Hippocampal formation (tissue), 2 donors: ENCODE measurements at regions not wholly inside any gene's neighbourhood (a gene's known extent, or its start where the extent isn't known, plus 50 kb on each side); places are given as distances from the start of the nearest gene placed in this dataset.

ENCODE experiments used
- DNase-seq, 2 donors: peaks; one replicate each; lab custom pipeline; 2025; lab: John Stamatoyannopoulos, UW

DNA sequence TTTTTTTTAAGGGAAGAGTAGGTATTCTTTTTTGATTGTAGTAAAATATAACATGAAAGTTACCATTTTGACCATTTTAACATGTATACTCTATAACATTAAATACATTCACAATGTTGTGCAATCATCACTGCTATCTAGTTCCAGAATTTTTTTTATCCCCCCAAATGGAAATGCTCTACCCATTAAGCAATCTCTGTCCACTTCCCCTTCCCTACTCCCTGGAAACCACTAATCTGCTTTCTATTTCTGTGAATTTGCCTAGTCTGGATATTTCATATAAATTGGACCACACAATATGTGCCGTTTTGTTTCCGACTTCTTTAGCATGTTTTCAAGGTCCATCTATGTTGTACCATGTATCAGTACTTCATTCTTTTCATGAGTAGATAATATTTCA is 429.5 kb downstream of the TLE1 start:
- DNase-seq = no peak

DNA sequence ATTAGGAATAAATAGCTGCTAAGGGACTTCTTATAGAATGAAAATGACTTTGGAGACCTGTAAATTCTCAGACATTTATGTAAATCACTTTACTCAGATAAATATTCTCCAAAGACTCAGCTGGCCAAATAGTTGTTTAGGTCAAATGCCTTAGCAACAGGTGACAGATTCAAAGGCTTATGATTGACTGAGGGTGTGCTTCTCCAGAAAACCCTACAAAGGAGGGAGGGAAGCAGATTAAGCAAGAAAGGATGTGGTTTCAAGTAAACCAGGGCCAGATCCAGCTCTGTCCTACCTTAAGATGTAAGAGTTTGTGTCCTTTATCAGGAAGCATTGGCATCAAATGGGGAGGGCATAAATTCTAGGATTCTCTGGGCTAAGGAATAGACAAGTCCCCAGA is 433.0 kb downstream of the TLE1 start:
- DNase-seq = no peak

DNA sequence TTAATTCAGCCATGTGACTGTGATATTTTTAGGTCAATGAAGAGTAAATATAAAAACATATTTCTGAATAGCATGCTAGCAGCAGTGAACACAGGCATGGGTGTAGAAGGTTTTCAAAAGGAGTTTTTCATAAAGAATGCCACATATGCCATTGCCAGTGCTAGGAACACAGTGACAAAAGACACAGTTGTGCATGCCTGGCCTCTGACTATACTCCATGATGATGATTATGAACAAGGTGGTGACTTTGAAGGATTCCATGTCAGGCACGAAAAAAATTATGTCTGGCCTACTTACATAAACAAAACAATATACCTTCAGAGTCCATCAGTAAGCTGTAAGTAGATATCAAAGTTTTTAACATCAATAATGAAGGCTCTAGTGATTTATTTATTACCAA is 438.7 kb downstream of the TLE1 start:
- no peak for DNase-seq

DNA sequence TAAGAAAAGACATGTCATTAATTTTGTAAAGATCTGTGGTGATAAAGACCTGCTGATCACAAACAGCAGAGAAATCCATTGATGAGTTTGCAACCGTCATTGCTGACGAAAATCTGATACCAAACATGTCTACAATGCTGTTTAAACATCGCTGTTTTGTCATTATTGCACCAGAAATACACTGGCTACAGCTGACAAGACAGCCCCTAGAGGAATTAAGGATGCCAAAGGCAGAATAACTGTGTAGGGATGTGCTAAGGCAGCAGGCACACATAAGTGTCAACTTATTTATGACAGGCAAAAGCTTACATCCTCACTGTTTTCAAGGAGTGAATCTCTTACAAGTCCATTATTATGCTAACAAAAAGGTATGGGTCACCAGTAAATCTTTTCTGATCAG is 439.3 kb downstream of the TLE1 start:
- DNase-seq = no peak

DNA sequence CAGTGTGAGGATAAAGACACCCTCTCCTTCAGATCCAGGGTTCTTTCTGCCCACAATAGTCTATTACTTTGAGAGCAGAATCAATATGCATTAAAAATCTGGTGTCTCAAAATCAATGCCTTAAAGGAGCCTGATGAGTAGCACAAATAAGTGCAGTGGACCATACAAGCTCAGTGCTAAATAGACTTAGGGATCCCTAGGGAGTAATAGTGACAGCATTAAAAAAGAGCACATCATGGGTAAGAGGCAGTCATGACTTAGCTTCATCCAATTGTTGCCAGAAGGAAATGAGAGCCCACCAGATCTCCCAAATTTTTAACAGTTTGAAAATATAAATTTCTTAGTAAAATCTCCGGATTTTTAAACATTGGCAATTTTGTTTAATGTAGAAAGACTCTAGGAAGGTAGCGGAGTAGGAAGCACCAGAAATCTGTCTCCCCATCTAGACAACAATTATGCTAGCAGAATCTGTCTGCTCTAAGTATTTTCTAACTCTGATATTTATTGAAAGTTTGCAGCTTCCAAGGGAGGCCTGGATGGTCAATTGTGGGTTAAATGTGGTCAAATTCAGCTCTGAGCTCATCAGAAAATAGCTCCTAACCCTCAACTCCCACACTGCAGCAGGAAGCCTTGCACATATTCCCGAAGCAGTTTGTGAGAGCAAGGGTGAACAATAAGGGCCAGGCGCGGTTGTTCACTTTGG is 443.9 kb downstream of the TLE1 start:
- DNase-seq = no peak

DNA sequence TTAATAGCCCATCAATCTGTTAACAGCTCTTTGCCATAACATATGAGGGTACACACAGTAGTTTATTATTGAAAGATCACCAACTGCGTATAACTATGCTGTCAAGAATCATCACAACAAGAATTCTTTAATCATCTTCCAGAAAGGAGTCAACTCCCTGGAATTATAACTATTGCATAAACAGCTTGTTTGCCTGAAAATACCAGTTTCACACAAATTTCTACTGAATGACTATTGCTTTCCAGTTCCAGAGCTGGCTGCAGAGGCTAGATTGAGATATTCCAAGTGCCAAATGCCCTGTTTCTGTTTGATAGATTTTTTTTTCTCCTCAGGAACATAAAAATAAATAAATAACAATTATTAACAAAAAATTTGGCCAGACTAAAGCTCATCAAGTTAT is 444.7 kb downstream of the TLE1 start:
- DNase-seq = no peak

DNA sequence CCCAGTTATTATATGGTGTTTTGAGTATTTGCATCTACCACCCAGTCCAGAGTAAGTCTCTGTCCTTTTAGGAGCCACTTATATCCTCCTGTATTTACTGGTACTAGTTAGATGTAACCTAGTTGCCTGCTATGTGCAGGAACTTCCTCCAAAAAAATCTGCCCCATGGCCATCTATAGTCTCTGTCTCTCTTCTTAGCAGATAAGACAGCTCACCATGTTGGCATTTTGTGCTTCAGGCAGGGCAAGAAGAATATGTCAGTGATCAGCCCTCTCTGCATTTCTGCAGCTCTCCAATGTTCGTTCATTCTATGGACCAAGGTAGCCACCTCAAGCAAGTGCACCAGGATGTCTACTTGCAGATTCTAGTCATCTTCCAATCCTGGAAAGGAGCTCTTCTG is 446.5 kb downstream of the TLE1 start:
- no peak for DNase-seq

DNA sequence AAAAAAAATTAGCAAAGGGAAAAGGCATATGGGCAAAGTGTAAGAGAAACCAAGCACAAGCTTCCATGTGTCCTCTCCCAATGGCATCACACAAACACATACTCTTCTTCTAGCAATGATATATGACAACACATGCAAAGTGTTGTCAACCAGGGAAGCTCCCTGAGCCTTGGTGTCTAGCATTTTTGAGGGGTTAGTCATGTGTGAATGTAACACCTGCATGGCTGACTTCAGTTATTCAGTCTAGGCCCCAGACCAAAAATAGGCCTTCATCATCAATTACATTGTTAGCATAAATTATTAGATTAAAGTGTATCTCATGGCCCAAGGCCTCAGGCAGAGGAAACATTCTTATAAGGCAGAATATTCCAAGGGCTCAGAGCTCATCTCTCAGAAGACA is 450.0 kb downstream of the TLE1 start:
- DNase-seq = no peak

DNA sequence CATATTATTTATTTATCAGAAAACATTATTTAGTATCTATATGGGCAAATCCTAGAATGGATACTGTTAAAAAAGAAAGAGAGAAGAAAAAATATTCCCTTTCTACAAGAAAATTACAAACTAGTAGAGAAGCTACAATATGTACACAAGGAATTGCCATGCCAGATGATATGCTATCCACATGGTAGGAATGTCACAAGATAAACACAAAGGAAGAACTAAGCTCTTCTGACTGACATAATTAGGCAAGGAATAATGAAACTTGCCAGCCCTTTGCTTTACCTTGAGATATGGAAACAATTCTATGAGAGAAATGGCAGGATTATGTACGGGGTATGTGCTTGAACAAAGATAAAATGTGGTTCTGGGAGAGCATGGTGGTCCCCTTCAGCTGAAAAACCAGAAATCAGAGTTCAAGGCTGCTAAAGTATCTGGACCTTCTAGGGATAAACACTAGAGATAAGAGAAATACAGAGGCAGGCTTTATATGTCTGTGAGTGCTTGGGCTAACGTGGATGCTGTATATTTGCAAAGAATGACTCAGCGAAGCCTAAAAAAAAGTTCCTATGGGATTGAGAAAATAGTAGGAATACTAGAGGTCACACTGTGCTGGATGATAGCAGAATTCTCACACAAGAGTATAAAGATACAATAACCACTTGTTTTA is 451.6 kb downstream of the TLE1 start:
- no peak for DNase-seq

DNA sequence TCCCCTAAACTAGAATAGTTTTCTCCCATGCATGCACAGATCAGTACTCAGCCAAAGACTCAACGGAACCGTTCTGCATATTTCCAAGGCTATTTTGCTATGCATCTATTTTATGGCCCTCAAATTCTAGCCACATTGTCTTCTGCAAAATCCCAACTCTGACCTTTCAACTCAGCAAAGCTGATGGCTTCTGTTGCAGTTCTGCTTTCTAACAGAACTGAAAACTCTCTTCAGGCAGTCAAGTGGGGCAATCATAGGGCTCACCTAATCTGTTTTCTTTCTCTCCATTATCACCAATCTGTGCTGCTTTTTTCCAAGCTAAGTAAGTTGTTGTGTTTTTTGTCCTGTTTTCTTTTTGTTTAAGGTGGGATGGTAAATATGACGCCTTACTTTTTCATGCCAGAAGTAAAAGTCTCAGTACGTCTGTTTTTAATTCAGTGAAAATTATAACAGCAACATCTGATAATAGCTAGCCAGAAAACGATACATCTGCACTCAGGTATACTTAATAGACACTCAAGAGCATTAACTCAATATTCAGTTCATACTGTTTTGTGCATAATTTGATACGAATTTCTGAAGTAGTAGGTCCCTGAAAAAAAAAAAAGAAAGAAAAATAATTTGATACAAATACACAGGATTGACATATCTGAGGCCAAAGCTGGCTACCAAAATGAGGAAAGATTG is 454.3 kb downstream of the TLE1 start:
- DNase-seq = no peak

DNA sequence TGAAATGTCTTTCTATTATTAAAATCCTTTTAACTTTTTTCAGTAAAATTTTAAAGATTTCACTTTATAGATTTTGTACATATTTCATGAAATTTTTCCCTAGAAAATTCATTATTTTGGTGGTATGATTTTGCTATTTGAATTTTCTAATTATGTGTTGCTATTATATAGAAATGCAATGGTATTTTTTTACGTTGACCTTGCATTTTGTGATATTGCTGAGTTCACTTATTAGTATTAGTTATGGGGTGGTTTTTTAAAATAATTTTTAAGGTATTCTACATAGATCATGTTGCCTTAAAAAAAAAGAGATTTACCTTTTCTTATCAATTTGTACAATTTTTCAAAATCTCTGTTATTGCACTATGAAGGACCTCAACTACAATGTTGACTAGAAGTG is 458.3 kb downstream of the TLE1 start:
- DNase-seq = no peak

DNA sequence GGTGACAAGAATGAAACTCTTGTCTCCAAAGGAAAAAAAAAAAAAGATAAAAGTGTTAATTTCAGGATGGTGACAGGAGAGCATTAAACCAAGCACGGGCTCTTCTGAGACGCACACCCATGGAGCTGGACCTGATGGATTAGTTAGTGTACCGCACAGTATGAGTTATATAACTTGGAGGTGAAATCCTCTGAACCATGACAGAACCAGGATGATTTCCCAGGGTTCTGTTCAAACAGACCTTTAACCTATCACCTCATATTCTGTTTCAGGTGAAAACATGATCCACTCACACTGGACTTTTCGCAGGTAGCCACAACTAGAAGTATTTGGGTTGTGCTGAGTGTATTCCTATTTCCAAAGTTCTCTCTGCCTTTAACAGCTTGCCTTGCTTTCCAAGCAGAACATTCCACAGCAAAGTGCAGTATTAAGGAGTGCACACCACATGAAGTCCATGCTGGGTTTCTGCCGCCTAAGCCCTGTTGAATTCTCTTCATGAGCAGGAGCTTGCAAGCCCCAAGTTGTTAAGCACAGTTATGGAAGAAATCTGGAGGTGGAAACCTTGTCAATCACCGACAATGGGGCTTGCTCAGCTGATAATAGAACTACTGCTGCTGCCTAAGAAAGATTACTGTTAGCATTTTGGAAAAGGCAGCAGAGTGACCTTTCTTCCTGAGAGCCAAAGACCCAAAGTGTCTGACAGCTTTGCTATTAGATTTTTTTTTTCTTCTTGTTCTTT is 461.7 kb downstream of the TLE1 start:
- no peak for DNase-seq

DNA sequence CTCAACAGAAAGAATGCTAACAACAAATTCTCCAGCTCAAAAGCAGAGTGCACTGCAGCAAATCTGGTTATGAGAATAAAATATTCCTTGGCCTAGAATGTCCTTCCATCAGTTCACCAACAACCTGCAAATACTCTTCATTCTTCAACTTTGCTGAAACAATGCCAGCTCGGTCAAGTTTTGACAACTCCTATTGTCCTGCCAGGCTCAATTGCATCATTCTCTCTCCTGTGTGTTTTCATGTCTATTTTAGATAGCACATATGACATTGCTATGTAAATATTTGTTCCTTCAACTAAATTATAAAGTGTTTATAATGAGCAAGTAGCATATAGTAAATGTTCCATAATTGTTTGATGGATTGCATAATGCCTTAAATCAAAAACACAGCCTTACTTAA is 463.8 kb downstream of the TLE1 start:
- DNase-seq = no peak

DNA sequence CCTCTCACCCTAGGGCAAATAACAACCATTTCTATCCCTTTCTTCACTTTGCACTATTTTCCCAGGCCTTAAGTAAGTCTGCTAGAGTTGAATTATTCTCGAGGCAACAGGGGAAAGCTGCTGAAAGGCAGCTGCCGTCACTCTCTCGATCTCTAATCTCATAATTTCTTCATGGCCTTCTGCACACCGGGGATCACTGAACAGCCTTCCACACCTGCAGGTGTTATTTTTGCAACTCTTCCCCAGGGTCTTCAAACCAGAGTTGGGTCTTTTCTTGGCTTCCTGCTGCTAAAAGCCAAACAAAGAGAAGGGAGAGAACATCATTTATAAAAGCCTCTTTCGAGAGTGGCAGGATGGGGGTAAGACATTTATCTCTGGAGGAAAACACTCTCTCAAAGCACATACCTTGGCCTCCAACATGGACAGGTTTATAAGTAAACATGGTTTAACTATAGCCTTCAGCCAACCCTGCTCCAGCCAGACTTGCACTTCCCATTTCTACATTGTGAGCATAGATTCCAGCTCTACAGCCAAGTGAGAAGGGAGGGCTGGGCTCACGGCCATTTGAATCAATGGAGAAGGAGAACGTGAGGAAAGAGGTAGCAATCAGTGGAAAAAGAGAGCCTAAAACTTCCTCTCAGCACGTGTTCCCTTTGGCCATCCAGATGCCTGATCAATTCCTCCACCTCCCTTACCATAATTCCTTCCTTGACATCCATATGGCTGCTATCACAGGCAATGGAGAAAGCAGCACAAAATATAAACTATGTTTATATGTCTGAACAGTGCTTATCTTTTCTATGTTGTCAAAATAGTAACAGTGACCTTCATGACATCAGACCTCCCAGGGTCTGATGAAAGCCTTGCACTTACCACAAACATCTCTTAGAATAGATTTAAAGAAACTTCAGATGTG is 464.9 kb downstream of the TLE1 start:
- DNase-seq = no peak

DNA sequence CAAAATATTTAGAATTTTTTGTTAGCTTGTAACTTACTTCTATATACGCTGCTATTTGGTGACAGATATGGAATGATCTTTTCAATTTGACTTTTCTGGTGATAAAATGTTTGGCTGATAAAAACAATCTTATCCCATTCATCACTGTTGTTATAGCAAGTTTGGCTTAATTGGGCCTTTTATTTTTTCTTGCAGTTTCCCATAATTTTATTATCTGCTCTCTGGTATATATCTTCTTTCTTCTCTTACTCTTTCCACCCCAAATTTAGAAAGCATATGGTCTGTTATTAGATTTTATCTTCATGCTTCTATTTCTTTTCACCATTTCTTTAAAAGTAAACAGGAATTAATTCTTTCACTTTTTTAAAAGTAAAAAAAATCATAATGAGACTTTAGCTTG is 474.4 kb downstream of the TLE1 start:
- no peak for DNase-seq

DNA sequence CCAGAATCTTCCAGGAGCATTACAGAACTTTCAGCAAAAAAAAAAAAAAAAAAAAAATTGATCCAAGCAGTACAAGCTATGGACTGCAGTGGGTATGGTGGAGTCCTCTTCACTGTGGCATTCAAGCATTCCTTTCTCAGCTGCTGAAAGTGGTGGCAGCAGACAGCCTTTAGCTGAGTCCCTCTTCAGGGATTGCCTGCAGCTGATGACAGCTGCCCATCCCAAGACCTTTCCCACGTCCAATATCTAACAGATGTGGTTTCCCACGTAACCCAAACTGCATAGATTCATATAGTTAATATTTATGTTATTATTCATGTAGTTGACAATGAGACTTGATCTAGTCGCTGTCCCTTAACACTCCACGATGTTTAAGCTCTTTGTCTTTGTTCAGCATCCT is 475.9 kb downstream of the TLE1 start:
- no peak for DNase-seq

DNA sequence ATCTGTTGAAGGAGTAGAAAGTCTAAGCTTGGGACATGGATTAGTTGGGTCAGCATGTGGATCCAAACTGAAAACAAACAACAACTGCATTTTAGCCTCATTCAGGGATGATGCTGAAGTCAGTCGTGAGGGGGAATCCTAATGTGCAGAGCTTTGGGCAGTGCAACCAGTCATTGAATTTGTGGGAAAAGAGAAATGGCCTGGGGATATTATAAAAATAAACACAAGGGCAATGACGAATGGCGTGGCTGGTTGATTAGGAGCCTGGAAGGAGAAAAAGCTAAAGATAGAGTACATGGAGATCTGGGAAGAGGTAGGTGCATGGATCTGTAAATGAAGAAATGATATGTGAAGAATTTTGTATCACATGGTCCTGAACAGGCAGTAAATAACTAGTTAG is 477.6 kb downstream of the TLE1 start:
- DNase-seq = no peak

DNA sequence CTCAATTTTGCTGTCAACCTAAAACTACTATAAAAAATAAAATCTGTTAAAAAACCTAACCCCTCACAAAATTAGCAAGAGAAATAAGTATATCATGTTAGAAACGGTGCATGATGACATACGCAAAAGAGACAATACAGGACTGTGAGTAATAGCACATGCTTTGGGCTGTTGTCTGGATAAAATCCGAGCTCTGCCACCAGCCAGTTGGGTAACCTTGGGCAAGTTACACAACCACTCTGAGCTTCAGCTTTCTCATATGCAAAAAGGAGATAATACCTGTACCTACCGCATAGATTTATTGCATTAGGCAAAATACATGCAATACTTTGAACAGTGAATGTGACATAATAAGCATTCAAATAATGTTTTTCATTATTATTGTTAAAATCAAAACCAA is 481.7 kb downstream of the TLE1 start:
- no peak for DNase-seq

DNA sequence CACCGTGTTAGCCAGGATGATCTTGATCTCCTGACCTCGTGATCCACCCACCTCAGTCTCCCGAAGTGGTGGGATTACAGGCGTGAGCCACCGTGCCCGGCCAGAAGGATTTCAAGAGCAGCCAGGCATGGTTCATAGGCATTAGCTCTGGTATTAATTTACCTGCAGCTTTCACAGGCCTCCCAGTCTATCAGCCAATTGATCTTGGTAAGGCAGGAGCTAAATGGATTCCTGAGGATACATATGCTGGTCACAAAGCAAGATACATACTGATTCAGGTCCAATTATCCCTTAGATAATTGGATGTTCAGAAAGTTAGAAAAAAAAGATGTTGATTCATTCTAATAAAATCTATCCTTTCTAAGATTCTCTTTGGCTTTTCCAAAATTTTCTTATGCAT is 487.1 kb downstream of the TLE1 start:
- no peak for DNase-seq

DNA sequence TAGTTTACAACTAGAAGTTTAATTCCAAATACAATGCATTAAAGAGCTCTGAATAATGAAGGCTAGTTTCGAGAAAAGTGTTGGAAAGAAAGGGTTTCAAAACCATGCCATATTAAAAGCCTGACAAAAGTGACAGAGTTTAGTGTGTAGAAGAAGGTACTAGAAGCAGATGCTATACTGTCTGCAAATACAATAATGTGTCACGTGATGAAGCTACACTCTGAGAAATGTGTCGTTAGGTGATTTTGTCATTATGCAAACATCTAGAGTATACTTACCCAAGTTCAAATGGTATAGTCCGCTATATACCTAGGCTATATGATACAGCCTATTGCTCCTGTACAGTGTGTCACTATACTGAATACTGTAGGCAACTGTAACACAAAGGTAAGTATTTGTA is 494.1 kb downstream of the TLE1 start:
- DNase-seq = no peak
